Hepatocyte (in vitro differentiated cells): ENCODE measurements at regions not wholly inside any gene's neighbourhood (a gene's known extent, or its start where the extent isn't known, plus 50 kb on each side); places are given as distances from the start of the nearest gene placed in this dataset.

Experiments used
- CTCF ChIP-seq: fragments of 200-600 bp; sonication (generic); IDR thresholded peaks from 2 replicates; pipeline ENCODE4 v1.5.1; 2016; ENCODE audit warnings: antibody characterized with exemption, mild to moderate bottlenecking; ENCODE audit not compliant: poor library complexity
- EZH2phosphoT487 ChIP-seq: fragments of 200-600 bp; sonication (generic); IDR thresholded peaks from one replicate; pipeline ENCODE4 v1.6.1; 2018; ENCODE audit warnings: antibody characterized with exemption, mild to moderate bottlenecking, low read depth, moderate library complexity; ENCODE audit not compliant: unreplicated experiment, severe bottlenecking

- no peak for TF ChIP-seq CTCF
- no peak for TF ChIP-seq EZH2phosphoT487
These were observed 90.5 kb downstream of the MINAR1 start for GRCh38 chr15:79522656-79523055.
